ENCODE measurements at regions not wholly inside any gene's neighbourhood (a gene's known extent, or its start where the extent isn't known, plus 50 kb on each side); places are given as distances from the start of the nearest gene placed in this dataset.
"Not testable (repeated sequence)": the region's sequence is repeated elsewhere in the genome, so short reads cannot be mapped to it uniquely, and the experiment has no call there.

DNA sequence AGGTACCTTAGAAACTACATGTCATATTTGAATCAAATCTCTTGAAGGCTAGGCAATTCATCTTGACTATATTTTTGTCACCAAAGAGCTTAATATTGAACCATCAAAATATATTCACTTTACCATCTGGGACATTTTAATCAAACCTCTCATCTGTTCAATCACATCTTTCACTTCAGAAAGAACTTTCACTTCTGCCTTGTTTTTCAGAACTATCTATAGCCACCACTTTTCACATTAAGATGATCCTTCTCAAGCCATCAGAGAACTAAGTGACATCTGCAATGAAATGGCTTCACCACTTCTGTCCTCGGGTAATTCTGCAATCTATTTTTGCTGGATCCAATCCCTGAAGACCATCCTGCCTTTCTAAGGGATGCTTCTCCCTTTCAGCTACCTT lies 57.8 kb downstream of the OR2B2 start:
- Mint-ChIP-seq H3K4me3 (ENCODE audit: unreplicated experiment) (no peak overlapping the region), H3K36me3 (ENCODE audit: insufficient read depth, unreplicated experiment) (no peaks in the 10 kb centered on the region)
- BruUV-seq (replicated peaks): no TSS peak

DNA sequence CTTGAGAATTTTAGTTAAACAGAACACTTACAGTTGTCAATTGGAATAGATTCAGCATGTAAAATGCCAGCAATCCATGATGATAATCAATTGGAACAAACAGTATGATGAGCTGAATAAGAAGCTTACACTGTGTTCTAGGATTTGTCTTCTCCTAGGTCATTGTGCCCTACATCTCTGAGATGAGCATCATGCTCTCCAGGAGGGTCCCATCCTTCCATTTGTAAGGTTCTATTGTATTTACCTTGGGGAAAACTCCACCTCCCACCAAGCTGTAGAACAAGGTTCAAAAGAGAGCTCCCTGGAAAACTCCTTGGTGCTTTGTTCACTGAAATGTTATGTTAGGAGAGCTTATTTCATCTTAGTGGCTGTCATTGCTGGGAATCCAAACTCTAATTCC lies 60.8 kb downstream of the OR2B2 start:
- Mint-ChIP-seq H3K27ac (ENCODE audit: low read depth, unreplicated experiment) (no peak overlapping the region), H3K4me1 (ENCODE audit: insufficient read depth, unreplicated experiment) (no peaks in the 10 kb centered on the region), H3K36me3 (ENCODE audit: insufficient read depth, unreplicated experiment) (peaks cover 6% of the 10 kb centered on the region), H3K27me3 (ENCODE audit: insufficient read depth, unreplicated experiment) (no peaks in the 10 kb centered on the region), H3K4me3 (ENCODE audit: unreplicated experiment) (no peak overlapping the region), H3K9me3 (ENCODE audit: unreplicated experiment) (no peaks in the 10 kb centered on the region)
- TF ChIP-seq, protein P1, sequence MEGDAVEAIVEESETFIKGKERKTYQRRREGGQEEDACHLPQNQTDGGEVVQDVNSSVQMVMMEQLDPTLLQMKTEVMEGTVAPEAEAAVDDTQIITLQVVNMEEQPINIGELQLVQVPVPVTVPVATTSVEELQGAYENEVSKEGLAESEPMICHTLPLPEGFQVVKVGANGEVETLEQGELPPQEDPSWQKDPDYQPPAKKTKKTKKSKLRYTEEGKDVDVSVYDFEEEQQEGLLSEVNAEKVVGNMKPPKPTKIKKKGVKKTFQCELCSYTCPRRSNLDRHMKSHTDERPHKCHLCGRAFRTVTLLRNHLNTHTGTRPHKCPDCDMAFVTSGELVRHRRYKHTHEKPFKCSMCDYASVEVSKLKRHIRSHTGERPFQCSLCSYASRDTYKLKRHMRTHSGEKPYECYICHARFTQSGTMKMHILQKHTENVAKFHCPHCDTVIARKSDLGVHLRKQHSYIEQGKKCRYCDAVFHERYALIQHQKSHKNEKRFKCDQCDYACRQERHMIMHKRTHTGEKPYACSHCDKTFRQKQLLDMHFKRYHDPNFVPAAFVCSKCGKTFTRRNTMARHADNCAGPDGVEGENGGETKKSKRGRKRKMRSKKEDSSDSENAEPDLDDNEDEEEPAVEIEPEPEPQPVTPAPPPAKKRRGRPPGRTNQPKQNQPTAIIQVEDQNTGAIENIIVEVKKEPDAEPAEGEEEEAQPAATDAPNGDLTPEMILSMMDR (IDR thresholded peaks at IDR 0.05; ENCODE audit: unreplicated experiment): no peak
- intact Hi-C loops (cut with micrococcal nuclease): no loop called here
- no TSS peak for BruUV-seq (replicated peaks)
- CTCF ChIA-PET: interaction anchor here (0.6 kb wide), 1 partner anchor 29 kb away, joined by 4 read pairs; no protein-coding TSS in a partner anchor
- no peak for DNase-seq (ENCODE audit: unreplicated experiment)
- POLR2A ChIA-PET: interaction anchor here (0.6 to 4.7 kb wide), 6 partner anchors 13 to 686 kb away, joined by 3 to 42 read pairs (median 6); a partner anchor contains a TSS

More for the DNA sequence above, 57.8 kb downstream of the OR2B2 start:
- H3K4me1 Mint-ChIP-seq (ENCODE audit: insufficient read depth, unreplicated experiment): no peaks in the 10 kb centered on the region
- H3K9me3 Mint-ChIP-seq (ENCODE audit: unreplicated experiment): no peaks in the 10 kb centered on the region
- ChIA-PET CTCF (interaction anchor here (0.9 kb wide), 1 partner anchor 82 kb away, joined by 3 read pairs; no protein-coding TSS in a partner anchor), POLR2A (interaction anchor here (0.9 to 1.7 kb wide), 3 partner anchors 11 to 39 kb away, joined by 3 to 5 read pairs (median 3); a partner anchor contains a TSS)
- no peak overlapping the region for H3K27ac Mint-ChIP-seq (ENCODE audit: low read depth, unreplicated experiment)
- DNase-seq (ENCODE audit: unreplicated experiment): no peak
- no peaks in the 10 kb centered on the region for H3K27me3 Mint-ChIP-seq (ENCODE audit: insufficient read depth, unreplicated experiment)
- intact Hi-C loops (cut with micrococcal nuclease): no loop called here
- TF ChIP-seq, protein P1 (IDR thresholded peaks at IDR 0.05; ENCODE audit: unreplicated experiment): no peak

DNA sequence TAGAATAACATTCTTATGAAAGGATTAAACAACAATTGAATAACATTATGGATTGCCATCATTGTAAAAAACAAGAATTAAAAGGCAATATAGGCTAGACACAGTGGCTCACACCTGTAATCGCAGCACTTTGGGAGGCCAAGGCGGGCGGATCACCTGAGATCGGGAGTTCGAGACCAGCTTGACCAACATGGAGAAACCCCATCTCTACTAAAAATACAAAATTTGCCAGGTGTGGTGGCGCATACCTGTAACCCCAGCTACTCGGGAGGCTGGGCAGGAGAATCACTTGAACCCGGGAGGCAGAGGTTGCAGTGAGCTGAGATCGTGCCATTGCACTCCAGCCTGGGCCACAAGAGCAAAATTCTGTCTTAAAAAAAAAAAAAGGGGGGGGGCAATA lies 63.2 kb downstream of the OR2B2 start:
- DNase-seq (ENCODE audit: unreplicated experiment); intact Hi-C loops (cut with micrococcal nuclease); BruUV-seq (replicated peaks); H3K4me1 Mint-ChIP-seq (ENCODE audit: insufficient read depth, unreplicated experiment); H3K9me3 Mint-ChIP-seq (ENCODE audit: unreplicated experiment); H3K27me3 Mint-ChIP-seq (ENCODE audit: insufficient read depth, unreplicated experiment); H3K27ac Mint-ChIP-seq (ENCODE audit: low read depth, unreplicated experiment); H3K4me3 Mint-ChIP-seq (ENCODE audit: unreplicated experiment): not testable (repeated sequence)
- CTCF ChIA-PET: interaction anchor here (0.6 to 1.0 kb wide), 2 partner anchors 13 to 23 kb away, joined by 3 to 4 read pairs; no protein-coding TSS in a partner anchor
- peaks cover 13% of the 10 kb centered on the region for H3K36me3 Mint-ChIP-seq (ENCODE audit: insufficient read depth, unreplicated experiment)
- POLR2A ChIA-PET: interaction anchor here (0.6 to 4.7 kb wide), 6 partner anchors 9 to 44 kb away, joined by 3 to 42 read pairs (median 10); a partner anchor contains a TSS

DNA sequence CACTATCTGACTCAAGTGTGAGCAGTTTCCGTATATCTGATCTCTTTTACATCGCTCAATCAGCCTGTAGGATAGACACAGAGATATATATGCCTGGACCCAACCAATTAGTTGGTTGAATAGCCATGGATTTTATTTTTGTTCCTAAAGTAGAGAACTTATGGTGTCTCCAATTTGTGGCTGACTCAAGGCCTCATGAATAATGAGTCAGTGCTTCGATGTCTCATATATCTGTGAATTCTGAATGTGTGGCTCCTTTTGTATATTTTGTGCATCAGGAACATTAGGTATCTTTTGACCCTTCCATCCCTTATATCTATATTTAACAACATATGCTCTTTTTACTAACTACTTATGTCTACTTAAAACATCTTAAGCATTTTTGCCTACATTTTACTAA lies 64.5 kb downstream of the OR2B2 start:
- BruUV-seq (replicated peaks): no TSS peak
- TF ChIP-seq, protein P1 (IDR thresholded peaks at IDR 0.05; ENCODE audit: unreplicated experiment): no peak
- ChIA-PET CTCF (interaction anchor here (0.6 kb wide), 1 partner anchor 18 kb away, joined by 3 read pairs; no protein-coding TSS in a partner anchor), POLR2A (interaction anchor here (1.2 kb wide), 2 partner anchors 19 to 25 kb away, joined by 3 to 4 read pairs; a partner anchor contains a TSS)
- H3K9me3 Mint-ChIP-seq (ENCODE audit: unreplicated experiment): no peaks in the 10 kb centered on the region
- H3K36me3 Mint-ChIP-seq (ENCODE audit: insufficient read depth, unreplicated experiment): peaks cover 13% of the 10 kb centered on the region
- H3K27me3 Mint-ChIP-seq (ENCODE audit: insufficient read depth, unreplicated experiment): no peaks in the 10 kb centered on the region
- H3K4me3 Mint-ChIP-seq (ENCODE audit: unreplicated experiment): no peak overlapping the region
- intact Hi-C loops (cut with micrococcal nuclease): no loop called here
- no peak for DNase-seq (ENCODE audit: unreplicated experiment)
- H3K27ac Mint-ChIP-seq (ENCODE audit: low read depth, unreplicated experiment): no peak overlapping the region
- H3K4me1 Mint-ChIP-seq (ENCODE audit: insufficient read depth, unreplicated experiment): no peaks in the 10 kb centered on the region

All from MCF 10A (cell line).